Cardiac fibroblast (primary cell): ENCODE measurements at regions not wholly inside any gene's neighbourhood (a gene's known extent, or its start where the extent isn't known, plus 50 kb on each side); places are given as distances from the start of the nearest gene placed in this dataset.

Experiments used
- DNase-seq, 2 donors: peaks; one replicate each; pipeline versions ENCODE4 v3.0.0 to v3.0.0-alpha.2; 2010; ENCODE audit warnings: low read depth in 2 of 2
- H3K4me3 ChIP-seq, 2 donors: replicated peaks in 1 of 2; 1 replicate in 1 of 2; 2 replicates in 1 of 2; pipeline ENCODE4 v1.5.1; 2011; ENCODE audit warnings: low read depth in 2 of 2, low read length in 2 of 2, mild to moderate bottlenecking in 2 of 2, moderate library complexity in 1 of 2
- TF ChIP-seq, protein P1 (sequence below): IDR thresholded peaks from one replicate; pipeline ENCODE4 v1.5.1; 2011; ENCODE audit warnings: low read depth, mild to moderate bottlenecking, low read length, inconsistent platforms

DNA sequence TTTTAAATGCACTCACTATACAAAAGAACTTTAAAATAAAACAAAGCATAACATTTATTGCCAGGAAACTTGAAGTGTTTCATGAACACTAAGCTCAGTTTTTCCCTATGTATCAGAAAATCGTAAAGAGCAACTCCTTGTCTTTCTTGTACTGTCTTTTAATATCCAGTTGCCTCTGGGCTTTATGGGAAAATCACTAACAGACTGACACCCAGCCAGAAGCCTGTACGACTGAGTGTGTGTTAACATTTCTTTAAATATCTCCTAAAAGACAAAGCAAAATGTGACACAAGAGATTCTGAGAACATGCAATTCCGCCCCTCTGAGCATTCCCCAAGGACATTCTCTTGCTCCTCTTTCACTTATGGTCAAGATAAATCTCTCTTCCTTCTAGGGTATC, 347.5 kb upstream of the DPYD start:
- TF ChIP-seq, protein P1, sequence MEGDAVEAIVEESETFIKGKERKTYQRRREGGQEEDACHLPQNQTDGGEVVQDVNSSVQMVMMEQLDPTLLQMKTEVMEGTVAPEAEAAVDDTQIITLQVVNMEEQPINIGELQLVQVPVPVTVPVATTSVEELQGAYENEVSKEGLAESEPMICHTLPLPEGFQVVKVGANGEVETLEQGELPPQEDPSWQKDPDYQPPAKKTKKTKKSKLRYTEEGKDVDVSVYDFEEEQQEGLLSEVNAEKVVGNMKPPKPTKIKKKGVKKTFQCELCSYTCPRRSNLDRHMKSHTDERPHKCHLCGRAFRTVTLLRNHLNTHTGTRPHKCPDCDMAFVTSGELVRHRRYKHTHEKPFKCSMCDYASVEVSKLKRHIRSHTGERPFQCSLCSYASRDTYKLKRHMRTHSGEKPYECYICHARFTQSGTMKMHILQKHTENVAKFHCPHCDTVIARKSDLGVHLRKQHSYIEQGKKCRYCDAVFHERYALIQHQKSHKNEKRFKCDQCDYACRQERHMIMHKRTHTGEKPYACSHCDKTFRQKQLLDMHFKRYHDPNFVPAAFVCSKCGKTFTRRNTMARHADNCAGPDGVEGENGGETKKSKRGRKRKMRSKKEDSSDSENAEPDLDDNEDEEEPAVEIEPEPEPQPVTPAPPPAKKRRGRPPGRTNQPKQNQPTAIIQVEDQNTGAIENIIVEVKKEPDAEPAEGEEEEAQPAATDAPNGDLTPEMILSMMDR: no peak
- DNase-seq: no peak
- no peak overlapping the region for H3K4me3 ChIP-seq

DNA sequence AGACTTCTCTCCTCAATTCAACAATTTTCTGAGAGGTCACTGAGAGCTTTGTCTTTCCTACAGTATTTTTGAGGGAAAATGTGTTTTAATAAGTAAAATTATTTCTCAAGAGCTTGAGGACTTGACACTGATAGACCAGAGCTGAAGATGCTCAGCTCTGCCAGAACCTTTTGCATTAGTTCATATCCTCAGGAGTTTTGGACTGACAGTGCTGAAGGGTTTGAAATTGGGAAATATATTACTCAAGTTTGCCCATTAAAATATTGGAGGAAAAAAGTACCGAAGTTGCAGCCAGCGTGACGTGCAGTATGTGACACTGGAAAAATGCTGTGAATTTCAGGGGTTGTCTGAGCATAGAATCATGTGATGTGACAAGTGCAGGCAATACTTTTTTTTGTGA, 346.6 kb upstream of the DPYD start:
- TF ChIP-seq, protein P1: no peak

DNA sequence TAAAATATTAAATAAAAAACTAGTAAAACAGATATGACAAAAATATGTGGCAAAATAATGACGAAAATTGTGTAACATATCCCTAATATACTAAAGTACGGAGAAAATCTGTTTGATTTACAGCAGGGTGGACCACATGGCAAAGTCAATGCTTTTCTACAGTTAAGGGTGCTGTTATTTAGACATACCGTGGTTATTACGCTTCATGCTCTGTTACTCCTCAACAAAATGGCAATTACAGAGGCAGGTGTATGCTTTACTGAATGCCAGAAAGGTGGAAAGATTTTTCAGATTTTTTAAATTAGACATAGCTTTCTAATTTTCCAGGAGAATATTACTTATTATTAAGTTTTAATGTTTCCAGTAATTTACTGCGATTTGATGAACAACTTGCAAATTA, 343.9 kb upstream of the DPYD start:
- no peak for DNase-seq
- TF ChIP-seq, protein P1: no peak
- H3K4me3 ChIP-seq: no peak overlapping the region

More for the DNA sequence above, 346.6 kb upstream of the DPYD start:
- DNase-seq: no peak
- H3K4me3 ChIP-seq: no peak overlapping the region

DNA sequence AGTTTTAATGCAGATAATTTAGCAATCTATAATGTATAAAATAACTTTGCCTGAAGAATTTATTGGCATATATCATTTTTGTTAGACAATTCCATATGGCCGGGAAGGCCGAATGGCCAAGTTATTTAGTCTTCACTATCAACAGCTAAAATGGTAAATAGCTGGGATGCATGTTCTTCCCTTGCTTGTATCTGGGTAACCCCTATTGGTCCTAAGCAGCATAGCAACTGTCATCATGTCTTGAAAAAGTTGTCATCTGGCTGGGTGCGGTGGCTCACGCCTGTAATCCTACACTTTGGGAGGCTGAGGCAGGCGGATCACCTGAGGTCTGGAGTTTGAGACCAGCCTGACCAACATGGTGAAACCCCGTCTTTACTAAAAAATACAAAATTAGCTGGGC, 340.0 kb upstream of the DPYD start:
- no peak for DNase-seq

DNA sequence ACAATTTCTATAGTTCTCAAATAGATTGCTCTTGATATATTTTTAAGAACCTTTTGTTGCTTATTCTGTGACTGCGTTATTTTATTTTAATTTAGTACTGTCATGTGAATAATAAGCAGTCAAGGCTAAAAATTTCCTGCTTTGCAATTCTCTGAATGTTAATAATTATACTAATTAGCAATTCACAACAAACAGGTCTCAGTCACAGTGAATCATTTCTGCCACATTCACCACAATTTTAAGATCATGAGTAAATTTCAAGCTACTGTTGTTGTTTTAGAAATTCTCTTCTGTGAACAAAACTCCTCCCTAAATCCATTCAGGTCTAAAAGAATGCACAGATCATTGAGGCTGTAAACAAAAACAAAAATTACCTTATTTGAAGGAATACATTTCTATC, 339.6 kb upstream of the DPYD start:
- DNase-seq: no peak
- TF ChIP-seq, protein P1: no peak
- no peak overlapping the region for H3K4me3 ChIP-seq

More for the DNA sequence above, 340.0 kb upstream of the DPYD start:
- H3K4me3 ChIP-seq: no peak overlapping the region
- TF ChIP-seq, protein P1: peak; percentile 7

DNA sequence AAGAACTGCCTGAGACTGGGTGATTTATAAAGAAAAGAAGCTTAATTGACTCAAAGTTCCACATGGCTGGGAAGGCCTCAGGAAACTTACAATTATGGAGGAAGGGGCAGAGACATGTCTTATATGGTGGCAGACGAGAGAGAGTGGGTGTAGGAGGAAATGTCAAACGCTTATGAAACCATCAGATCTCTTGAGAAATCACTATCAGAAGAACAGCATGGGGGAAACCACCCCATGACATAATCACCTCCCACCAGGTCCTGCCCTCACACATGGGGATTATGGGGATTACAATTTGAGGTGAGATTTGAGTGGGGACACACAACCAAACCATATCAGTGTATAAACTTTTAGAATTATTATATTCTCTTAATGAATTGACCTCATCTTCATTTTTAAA, 335.9 kb upstream of the DPYD start:
- H3K4me3 ChIP-seq: no peak overlapping the region
- TF ChIP-seq, protein P1: no peak
- DNase-seq: no peak

DNA sequence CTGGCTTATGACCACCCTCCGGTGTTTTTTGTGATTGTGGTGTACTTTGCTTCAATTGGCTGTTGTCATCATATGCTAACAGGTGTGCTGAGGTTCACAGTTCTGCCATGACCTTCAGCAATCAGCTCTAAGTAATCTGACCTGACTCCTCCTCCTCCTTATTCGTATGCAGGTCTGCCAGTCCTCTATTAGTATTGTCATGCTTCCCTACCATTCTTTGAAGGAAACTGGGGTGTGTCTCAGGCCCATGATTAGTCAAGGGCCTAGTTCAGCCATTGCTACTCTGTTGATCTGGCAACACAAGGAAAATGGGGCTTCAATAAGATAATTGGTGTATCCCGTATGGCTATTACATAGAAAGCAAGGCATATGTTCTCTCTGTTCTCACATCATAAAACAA, 332.3 kb upstream of the DPYD start:
- TF ChIP-seq, protein P1: no peak
- DNase-seq: no peak
- H3K4me3 ChIP-seq: no peak overlapping the region
